ENCODE measurements at regions not wholly inside any gene's neighbourhood (a gene's known extent, or its start where the extent isn't known, plus 50 kb on each side); places are given as distances from the start of the nearest gene placed in this dataset.
"Not testable (repeated sequence)": the region's sequence is repeated elsewhere in the genome, so short reads cannot be mapped to it uniquely, and the experiment has no call there.

- Histone ChIP-seq H3K27me3 (ENCODE audit: control insufficient read depth, insufficient read depth, low read length) (no peaks in the 10 kb centered on the region), H3K9ac (ENCODE audit: low read depth, low read length) (no peak overlapping the region), H3K36me3 (ENCODE audit: insufficient read depth, low read length) (no peaks in the 10 kb centered on the region), H3K4me1 (ENCODE audit: control insufficient read depth, insufficient read depth, low read length) (peaks cover 26% of the 10 kb centered on the region), H3K4me3 (ENCODE audit: low read length) (no peak overlapping the region), H3K4me2 (ENCODE audit: low read length) (no peak overlapping the region), H3K9me3 (replicated peaks; ENCODE audit: low read length) (no peaks in the 10 kb centered on the region)
Observed at GRCh38 chr17:53631486-53631885, 191.2 kb upstream of the KIF2B start.

DNA sequence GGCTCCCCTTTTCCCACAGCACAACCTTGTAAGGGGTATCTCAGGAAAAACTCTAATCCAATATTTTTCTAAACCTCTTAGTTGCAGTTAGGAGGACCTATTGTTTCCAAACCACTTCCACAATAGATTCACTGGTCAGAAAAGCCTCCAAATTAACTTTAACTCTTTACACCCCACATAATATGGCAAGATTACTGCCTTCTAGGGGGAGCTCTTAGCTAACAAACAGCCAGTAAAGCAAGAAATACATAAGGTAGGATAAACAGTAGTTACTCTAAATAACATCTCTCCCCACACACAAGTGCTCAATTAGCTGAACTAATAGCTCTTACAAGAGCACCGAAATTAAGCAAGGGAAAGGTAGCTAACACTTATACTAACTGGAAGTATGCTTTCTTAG lies 192.1 kb upstream of the KIF2B start:
- peaks cover 34% of the 10 kb centered on the region for H3K4me1 ChIP-seq (ENCODE audit: control insufficient read depth, insufficient read depth, low read length)
- H3K9me3 ChIP-seq (replicated peaks; ENCODE audit: low read length): no peaks in the 10 kb centered on the region
- no peaks in the 10 kb centered on the region for H3K27me3 ChIP-seq (ENCODE audit: control insufficient read depth, insufficient read depth, low read length)
- no peak overlapping the region for H3K9ac ChIP-seq (ENCODE audit: low read depth, low read length)
- H3K4me3 ChIP-seq (ENCODE audit: low read length): no peak overlapping the region
- no peaks in the 10 kb centered on the region for H3K36me3 ChIP-seq (ENCODE audit: insufficient read depth, low read length)
- no peak overlapping the region for H3K4me2 ChIP-seq (ENCODE audit: low read length)

DNA sequence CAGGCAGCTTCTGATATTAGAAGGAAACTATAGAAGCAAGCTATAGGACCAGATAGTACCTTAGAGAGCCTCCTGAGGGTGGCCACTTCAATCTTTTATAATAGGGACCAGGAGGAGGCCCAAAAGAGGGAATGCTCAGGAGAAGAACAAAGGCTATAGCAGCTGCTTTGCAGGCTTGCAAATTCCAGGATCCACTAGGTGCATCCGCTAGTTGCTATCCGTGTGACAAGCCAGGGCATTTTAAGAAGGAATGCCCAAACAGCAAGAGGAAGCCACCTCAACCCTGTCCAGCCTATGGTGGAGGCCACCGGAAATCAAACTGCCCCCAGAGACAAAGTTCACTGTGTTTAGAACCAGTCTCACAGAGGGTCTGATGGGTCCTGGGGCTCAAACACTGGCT lies 192.6 kb upstream of the KIF2B start:
- H3K9ac ChIP-seq (ENCODE audit: low read depth, low read length): no peak overlapping the region
- H3K27me3 ChIP-seq (ENCODE audit: control insufficient read depth, insufficient read depth, low read length): no peaks in the 10 kb centered on the region
- H3K4me1 ChIP-seq (ENCODE audit: control insufficient read depth, insufficient read depth, low read length): peaks cover 34% of the 10 kb centered on the region
- H3K4me3 ChIP-seq (ENCODE audit: low read length): no peak overlapping the region
- H3K9me3 ChIP-seq (replicated peaks; ENCODE audit: low read length): no peaks in the 10 kb centered on the region
- H3K4me2 ChIP-seq (ENCODE audit: low read length): no peak overlapping the region
- H3K36me3 ChIP-seq (ENCODE audit: insufficient read depth, low read length): no peaks in the 10 kb centered on the region

- Histone ChIP-seq H3K36me3 (ENCODE audit: insufficient read depth, low read length) (no peaks in the 10 kb centered on the region), H3K9ac (ENCODE audit: low read depth, low read length) (no peak overlapping the region), H3K27me3 (ENCODE audit: control insufficient read depth, insufficient read depth, low read length) (no peaks in the 10 kb centered on the region), H3K4me3 (ENCODE audit: low read length) (no peak overlapping the region), H3K4me1 (ENCODE audit: control insufficient read depth, insufficient read depth, low read length) (peaks cover 34% of the 10 kb centered on the region), H3K9me3 (replicated peaks; ENCODE audit: low read length) (no peaks in the 10 kb centered on the region), H3K4me2 (ENCODE audit: low read length) (peak overlapping the region; percentile 13)
Observed at GRCh38 chr17:53629188-53629587, 193.5 kb upstream of the KIF2B start.

DNA sequence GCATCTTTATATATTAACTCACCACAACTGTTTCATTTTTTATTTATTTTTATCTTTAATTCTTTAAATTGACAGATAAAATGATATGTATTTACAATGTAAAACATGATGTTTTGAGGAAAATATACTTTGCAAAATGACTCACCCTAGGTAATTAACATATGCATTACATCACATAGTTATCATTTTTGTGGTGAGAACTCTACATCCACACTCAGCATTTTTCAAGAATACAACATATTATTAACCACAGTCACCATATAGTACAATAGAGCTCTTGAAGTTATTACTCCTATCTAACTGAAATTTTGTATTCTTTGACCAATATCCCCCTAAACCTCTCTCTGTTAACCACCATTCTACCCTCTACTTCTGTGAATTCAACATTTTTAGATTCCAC lies 194.7 kb upstream of the KIF2B start:
- Histone ChIP-seq H3K9me3 (replicated peaks; ENCODE audit: low read length) (no peaks in the 10 kb centered on the region), H3K4me2 (ENCODE audit: low read length) (peak overlapping the region; percentile 75), H3K4me3 (ENCODE audit: low read length) (peak overlapping the region; percentile 38), H3K36me3 (ENCODE audit: insufficient read depth, low read length) (no peaks in the 10 kb centered on the region), H3K4me1 (ENCODE audit: control insufficient read depth, insufficient read depth, low read length) (peaks cover 34% of the 10 kb centered on the region), H3K27me3 (ENCODE audit: control insufficient read depth, insufficient read depth, low read length) (no peaks in the 10 kb centered on the region), H3K9ac (ENCODE audit: low read depth, low read length) (peak overlapping the region; percentile 76)

DNA sequence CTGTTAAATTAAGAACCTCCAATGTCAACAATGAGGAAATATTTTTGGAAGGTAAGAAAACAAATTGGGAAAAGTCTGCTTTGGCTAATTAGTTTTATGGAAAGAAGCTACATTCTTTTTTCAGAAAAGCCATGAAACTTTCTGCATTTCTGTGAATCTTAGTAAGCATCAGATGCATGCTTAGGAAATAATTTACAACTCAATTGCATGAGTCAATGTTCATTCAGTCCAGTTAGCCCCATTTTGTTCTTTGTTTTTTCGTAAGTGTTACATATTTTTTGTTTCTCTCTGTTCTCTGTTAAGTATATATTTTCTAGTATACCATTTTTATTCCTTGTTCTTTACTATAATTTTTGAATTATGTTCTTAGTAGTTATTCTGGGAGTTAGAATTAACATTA lies 195.2 kb upstream of the KIF2B start:
- Histone ChIP-seq H3K4me1 (ENCODE audit: control insufficient read depth, insufficient read depth, low read length) (peaks cover 34% of the 10 kb centered on the region), H3K27me3 (ENCODE audit: control insufficient read depth, insufficient read depth, low read length) (no peaks in the 10 kb centered on the region), H3K4me3 (ENCODE audit: low read length) (peak overlapping the region; percentile 26), H3K36me3 (ENCODE audit: insufficient read depth, low read length) (no peaks in the 10 kb centered on the region), H3K9me3 (replicated peaks; ENCODE audit: low read length) (no peaks in the 10 kb centered on the region), H3K9ac (ENCODE audit: low read depth, low read length) (peak overlapping the region; percentile 76), H3K4me2 (ENCODE audit: low read length) (peak overlapping the region; percentile 75)

DNA sequence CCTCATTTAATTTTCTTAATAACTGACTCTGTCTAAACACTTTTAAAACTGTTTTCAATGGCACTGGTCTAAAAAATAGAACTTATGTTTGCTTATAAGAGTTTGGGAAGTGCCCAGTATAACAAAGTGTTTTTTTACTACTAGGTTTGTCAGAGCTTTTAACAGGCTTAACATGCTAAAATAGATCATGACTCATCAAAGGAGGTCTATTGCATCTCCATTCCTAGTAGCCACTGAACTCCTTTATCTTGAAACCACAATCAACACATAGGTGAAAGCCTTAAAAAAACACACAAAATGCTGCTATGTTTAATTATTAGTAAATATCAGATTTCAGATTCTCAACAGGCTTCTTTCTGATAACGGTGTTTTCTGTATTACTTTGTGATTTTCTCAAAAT lies 196.4 kb upstream of the KIF2B start:
- Histone ChIP-seq H3K4me1 (ENCODE audit: control insufficient read depth, insufficient read depth, low read length) (peaks cover 34% of the 10 kb centered on the region), H3K4me2 (ENCODE audit: low read length) (peak overlapping the region; percentile 75), H3K9ac (ENCODE audit: low read depth, low read length) (peak overlapping the region; percentile 75), H3K4me3 (ENCODE audit: low read length) (no peak overlapping the region), H3K36me3 (ENCODE audit: insufficient read depth, low read length) (no peaks in the 10 kb centered on the region), H3K27me3 (ENCODE audit: control insufficient read depth, insufficient read depth, low read length) (no peaks in the 10 kb centered on the region), H3K9me3 (replicated peaks; ENCODE audit: low read length) (no peaks in the 10 kb centered on the region)

DNA sequence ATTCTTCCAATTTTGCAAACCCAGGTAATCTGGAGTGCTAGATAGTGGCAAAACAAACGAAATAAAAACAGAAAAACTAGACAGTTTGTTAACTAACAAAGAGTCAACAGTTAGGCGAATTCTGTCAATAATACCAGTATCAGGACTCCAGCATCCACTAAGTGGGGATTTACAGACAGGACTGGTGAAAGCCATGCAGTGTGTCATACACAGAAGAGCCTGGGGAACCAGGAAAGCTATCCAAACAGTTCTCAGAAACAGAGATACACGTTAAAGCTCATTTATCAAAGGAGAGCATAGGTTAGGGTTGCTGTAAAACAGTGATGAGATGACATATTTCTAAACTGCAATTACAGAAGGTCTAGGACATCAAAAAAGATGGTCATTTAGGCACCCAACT lies 203.7 kb upstream of the KIF2B start:
- Histone ChIP-seq H3K4me1 (ENCODE audit: control insufficient read depth, insufficient read depth, low read length) (no peaks in the 10 kb centered on the region), H3K36me3 (ENCODE audit: insufficient read depth, low read length) (no peaks in the 10 kb centered on the region), H3K4me2 (ENCODE audit: low read length) (no peak overlapping the region), H3K9ac (ENCODE audit: low read depth, low read length) (no peak overlapping the region), H3K4me3 (ENCODE audit: low read length) (no peak overlapping the region), H3K9me3 (replicated peaks; ENCODE audit: low read length) (no peaks in the 10 kb centered on the region), H3K27me3 (ENCODE audit: control insufficient read depth, insufficient read depth, low read length) (no peaks in the 10 kb centered on the region)

GRCh38 chr17:53608208-53608607 lies 214.5 kb upstream of the KIF2B start:
- not testable (repeated sequence) for H3K9ac ChIP-seq (ENCODE audit: low read depth, low read length); H3K36me3 ChIP-seq (ENCODE audit: insufficient read depth, low read length); H3K27me3 ChIP-seq (ENCODE audit: control insufficient read depth, insufficient read depth, low read length); H3K9me3 ChIP-seq (replicated peaks; ENCODE audit: low read length); H3K4me3 ChIP-seq (ENCODE audit: low read length); H3K4me2 ChIP-seq (ENCODE audit: low read length); H3K4me1 ChIP-seq (ENCODE audit: control insufficient read depth, insufficient read depth, low read length)

- H3K9ac ChIP-seq (ENCODE audit: low read depth, low read length): no peak overlapping the region
- no peak overlapping the region for H3K4me3 ChIP-seq (ENCODE audit: low read length)
- no peaks in the 10 kb centered on the region for H3K27me3 ChIP-seq (ENCODE audit: control insufficient read depth, insufficient read depth, low read length)
- no peaks in the 10 kb centered on the region for H3K4me1 ChIP-seq (ENCODE audit: control insufficient read depth, insufficient read depth, low read length)
- H3K9me3 ChIP-seq (replicated peaks; ENCODE audit: low read length): no peaks in the 10 kb centered on the region
- no peak overlapping the region for H3K4me2 ChIP-seq (ENCODE audit: low read length)
- no peaks in the 10 kb centered on the region for H3K36me3 ChIP-seq (ENCODE audit: insufficient read depth, low read length)
Observed at GRCh38 chr17:53607475-53607874, 215.3 kb upstream of the KIF2B start.

GRCh38 chr17:53588317-53588716 lies 234.4 kb upstream of the KIF2B start:
- no peaks in the 10 kb centered on the region for H3K27me3 ChIP-seq (ENCODE audit: control insufficient read depth, insufficient read depth, low read length)
- no peaks in the 10 kb centered on the region for H3K9me3 ChIP-seq (replicated peaks; ENCODE audit: low read length)
- H3K4me3 ChIP-seq (ENCODE audit: low read length): no peak overlapping the region
- no peaks in the 10 kb centered on the region for H3K36me3 ChIP-seq (ENCODE audit: insufficient read depth, low read length)
- H3K4me2 ChIP-seq (ENCODE audit: low read length): no peak overlapping the region
- H3K4me1 ChIP-seq (ENCODE audit: control insufficient read depth, insufficient read depth, low read length): no peaks in the 10 kb centered on the region
- H3K9ac ChIP-seq (ENCODE audit: low read depth, low read length): no peak overlapping the region

GRCh38 chr17:53574038-53574437 lies 248.7 kb upstream of the KIF2B start:
- H3K9ac ChIP-seq (ENCODE audit: low read depth, low read length): no peak overlapping the region
- no peaks in the 10 kb centered on the region for H3K9me3 ChIP-seq (replicated peaks; ENCODE audit: low read length)
- H3K4me1 ChIP-seq (ENCODE audit: control insufficient read depth, insufficient read depth, low read length): no peaks in the 10 kb centered on the region
- no peak overlapping the region for H3K4me3 ChIP-seq (ENCODE audit: low read length)
- H3K36me3 ChIP-seq (ENCODE audit: insufficient read depth, low read length): no peaks in the 10 kb centered on the region
- no peaks in the 10 kb centered on the region for H3K27me3 ChIP-seq (ENCODE audit: control insufficient read depth, insufficient read depth, low read length)
- no peak overlapping the region for H3K4me2 ChIP-seq (ENCODE audit: low read length)

Measured in skeletal muscle satellite cell (primary cell).